ENCODE measurements at regions not wholly inside any gene's neighbourhood (a gene's known extent, or its start where the extent isn't known, plus 50 kb on each side); places are given as distances from the start of the nearest gene placed in this dataset.

DNA sequence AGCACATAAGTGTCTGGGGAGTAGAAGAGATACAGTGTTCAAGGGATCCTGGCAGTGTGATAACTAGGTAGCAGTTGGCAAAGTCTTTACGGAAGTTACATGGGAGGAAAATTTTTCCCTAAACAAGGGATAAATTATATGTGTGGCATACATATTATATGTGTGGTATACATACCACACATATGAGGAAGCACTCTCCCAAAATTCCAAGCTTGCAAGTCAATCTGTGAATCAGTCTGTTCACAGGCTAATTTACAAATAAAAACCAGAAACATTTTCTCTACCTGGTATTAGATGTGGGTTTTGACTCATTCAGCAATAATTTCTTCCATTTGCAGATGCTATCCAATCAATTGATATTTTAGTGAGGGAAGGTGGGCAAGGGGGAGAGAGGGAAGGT is 110.0 kb downstream of the ISOC1 start:
- TF ChIP-seq, protein P1, sequence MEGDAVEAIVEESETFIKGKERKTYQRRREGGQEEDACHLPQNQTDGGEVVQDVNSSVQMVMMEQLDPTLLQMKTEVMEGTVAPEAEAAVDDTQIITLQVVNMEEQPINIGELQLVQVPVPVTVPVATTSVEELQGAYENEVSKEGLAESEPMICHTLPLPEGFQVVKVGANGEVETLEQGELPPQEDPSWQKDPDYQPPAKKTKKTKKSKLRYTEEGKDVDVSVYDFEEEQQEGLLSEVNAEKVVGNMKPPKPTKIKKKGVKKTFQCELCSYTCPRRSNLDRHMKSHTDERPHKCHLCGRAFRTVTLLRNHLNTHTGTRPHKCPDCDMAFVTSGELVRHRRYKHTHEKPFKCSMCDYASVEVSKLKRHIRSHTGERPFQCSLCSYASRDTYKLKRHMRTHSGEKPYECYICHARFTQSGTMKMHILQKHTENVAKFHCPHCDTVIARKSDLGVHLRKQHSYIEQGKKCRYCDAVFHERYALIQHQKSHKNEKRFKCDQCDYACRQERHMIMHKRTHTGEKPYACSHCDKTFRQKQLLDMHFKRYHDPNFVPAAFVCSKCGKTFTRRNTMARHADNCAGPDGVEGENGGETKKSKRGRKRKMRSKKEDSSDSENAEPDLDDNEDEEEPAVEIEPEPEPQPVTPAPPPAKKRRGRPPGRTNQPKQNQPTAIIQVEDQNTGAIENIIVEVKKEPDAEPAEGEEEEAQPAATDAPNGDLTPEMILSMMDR (IDR thresholded peaks at IDR 0.05): no peak
- TF ChIP-seq POLR2A (IDR thresholded peaks at IDR 0.05): no peak

Data from testis (tissue), 2 donors.